Ovary (tissue), 3 donors: ENCODE measurements at regions not wholly inside any gene's neighbourhood (a gene's known extent, or its start where the extent isn't known, plus 50 kb on each side); places are given as distances from the start of the nearest gene placed in this dataset.

Source experiments
- EP300 ChIP-seq: sonication (generic); formaldehyde crosslinking; IDR thresholded peaks from one replicate; pipeline ENCODE4 v1.6.1; 2017; ENCODE audit warnings: antibody characterized with exemption
- POLR2A ChIP-seq: fragments of 450-650 bp; IDR thresholded peaks from one replicate; pipeline ENCODE4 v1.6.1; 2017; ENCODE audit warnings: antibody characterized with exemption, mild to moderate bottlenecking, moderate library complexity
- TF ChIP-seq, protein P1 (sequence below), 3 donors: fragments of 450-650 bp in 2 of 3; fragments of 200-600 bp in 1 of 3; IDR thresholded peaks; one replicate each; pipeline versions ENCODE4 v1.5.1 to v1.8.0; 2016 to 2022; ENCODE audit warnings: antibody characterized with exemption in 3 of 3, mild to moderate bottlenecking in 1 of 3
- donor health status: DM: no; HTN: no; CAD: no.

DNA sequence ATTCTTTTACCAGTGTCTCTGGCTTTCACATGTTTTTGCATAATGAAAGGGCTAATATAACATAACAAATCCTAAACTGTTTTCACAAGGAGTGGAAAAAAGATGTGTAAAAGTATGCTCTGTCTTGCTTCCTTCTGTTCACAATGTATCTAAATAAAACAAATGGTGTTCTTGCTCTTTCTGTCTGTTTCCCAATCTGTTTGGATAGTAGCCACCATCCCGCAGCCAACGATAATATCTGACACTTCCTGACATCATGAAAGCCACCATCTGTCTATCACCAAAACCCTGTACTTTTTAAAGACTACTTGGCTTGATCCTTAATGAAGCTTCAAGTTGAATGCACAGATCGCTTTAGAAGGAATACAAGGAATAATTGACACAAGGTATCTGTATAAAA is 246.2 kb downstream of the ETV1 start:
- TF ChIP-seq, protein P1, sequence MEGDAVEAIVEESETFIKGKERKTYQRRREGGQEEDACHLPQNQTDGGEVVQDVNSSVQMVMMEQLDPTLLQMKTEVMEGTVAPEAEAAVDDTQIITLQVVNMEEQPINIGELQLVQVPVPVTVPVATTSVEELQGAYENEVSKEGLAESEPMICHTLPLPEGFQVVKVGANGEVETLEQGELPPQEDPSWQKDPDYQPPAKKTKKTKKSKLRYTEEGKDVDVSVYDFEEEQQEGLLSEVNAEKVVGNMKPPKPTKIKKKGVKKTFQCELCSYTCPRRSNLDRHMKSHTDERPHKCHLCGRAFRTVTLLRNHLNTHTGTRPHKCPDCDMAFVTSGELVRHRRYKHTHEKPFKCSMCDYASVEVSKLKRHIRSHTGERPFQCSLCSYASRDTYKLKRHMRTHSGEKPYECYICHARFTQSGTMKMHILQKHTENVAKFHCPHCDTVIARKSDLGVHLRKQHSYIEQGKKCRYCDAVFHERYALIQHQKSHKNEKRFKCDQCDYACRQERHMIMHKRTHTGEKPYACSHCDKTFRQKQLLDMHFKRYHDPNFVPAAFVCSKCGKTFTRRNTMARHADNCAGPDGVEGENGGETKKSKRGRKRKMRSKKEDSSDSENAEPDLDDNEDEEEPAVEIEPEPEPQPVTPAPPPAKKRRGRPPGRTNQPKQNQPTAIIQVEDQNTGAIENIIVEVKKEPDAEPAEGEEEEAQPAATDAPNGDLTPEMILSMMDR (IDR thresholded peaks at IDR 0.05): no peak
- no peak for TF ChIP-seq POLR2A
- TF ChIP-seq EP300: no peak
